ENCODE measurements at regions not wholly inside any gene's neighbourhood (a gene's known extent, or its start where the extent isn't known, plus 50 kb on each side); places are given as distances from the start of the nearest gene placed in this dataset.
A peak's percentile ranks its signal among the peaks of the same experiment; 100 is the strongest.

DNA sequence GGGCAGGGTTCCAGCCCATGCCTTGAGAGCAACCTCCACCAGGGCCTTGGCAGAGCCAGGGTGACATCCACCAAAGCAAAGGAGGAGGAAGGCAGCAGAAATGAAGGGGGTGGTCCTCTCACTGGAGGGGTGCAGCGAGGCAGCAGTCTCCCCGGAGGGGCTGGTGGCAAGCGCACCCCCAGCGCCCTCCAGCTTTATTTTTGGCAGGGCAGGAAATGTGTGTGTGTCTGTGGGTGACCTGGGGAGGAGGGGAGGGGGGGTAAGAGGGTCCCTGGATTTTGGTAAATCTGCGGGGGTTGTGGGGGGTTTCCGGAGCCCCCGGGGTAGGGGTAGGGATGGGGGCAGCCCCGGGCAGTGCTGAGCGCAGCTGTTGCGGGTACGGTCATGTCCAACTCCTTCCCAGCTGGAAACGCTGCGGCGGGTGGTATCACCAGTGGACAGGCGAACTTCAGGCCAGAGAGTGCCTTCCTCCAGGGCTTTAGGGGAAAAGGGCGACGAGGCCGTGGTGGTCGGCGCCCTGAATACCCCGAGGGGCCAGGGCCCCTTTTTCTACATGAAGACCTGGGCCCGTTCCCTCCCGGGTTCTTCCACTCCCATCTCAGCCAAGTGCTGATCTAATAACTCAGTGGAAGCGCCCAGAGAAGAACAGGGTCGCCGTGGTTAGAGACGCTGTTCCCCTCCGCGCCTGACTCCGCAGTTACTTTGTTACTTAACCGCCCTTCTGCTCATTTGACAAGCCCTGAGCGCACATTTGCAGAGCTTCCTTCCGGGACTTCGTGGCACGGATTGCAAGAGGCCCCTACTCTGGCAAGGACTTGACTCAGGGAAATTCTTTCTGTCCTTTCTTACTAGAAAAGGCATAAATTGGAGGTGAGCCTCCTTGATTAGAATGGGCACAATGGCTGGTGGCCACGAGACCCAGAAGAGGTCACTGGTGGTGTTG, 55.2 kb downstream of the FOS start:
- in situ Hi-C loops (cut with HindIII; ENCODE audit: low sequenced_read_pairs), result no loop called here

DNA sequence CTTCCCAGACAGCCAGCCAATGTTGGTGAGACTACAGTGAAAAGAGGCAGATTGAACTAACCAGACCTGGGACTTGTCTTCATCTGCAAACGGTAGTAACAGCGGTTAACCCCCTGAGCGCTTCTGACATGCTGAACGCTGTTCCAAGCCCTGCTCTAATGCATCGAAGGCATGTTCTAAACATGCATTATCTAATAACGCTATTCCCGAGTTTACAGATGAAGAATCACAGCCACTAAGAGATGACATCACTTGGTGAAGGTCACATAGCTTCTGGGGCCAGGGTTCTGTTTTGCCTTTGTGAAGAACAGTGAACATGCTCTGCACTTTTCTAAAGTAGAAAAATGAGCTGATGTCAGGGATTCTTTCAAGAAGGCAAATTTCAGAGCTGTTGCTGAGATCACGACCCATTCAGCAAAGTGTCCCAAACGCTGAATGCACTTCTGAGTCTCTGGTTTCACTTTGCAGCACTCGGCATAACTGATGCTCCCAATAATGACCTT, 56.0 kb downstream of the FOS start:
- in situ Hi-C loops (cut with HindIII; ENCODE audit: low sequenced_read_pairs), result no loop called here
- no peak for DNase-seq (ENCODE audit: low spot score)

More for the DNA sequence above, 55.2 kb downstream of the FOS start:
- no peak for DNase-seq (ENCODE audit: low spot score)

DNA sequence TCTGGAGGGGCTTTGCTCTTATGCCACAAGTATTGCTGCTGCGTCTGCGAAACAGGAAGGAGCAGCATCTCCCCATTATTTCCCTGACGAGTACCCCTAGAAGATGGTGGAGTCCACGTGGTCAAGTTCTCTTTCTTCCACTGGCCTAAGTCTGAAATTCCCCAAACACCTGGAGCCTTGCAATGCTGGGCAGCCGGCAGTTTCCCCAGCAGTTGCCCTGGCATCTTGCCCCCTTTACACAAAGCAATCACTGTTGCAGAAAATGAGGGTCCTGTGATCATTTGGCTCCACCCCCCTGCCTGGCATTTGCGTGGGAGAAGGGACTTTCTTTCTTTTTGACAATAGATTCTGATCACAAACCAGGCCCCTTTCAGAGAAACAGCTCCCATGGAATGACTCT, 56.9 kb downstream of the FOS start:
- peak; percentile 6 for DNase-seq (ENCODE audit: low spot score)
- in situ Hi-C loops (cut with HindIII; ENCODE audit: low sequenced_read_pairs), result no loop called here

DNA sequence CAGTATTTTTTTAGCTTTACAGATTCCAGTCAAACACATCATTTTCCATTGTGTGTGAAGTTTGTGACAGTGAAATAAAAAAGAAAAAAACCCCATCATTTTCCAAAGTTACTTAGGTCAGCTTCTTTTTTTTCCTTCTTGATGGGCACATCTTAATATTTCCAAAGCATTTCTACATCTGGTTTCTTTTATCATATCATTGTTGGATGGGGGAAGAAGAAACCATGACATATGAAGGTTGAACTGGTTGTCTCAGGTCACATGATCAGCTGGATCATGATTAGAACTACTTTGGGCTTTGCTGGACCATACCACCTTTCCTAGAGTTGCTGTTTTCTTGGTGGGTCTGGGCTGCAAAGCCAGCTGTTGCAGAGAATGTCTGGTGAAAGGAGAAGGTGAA, 59.8 kb downstream of the FOS start:
- in situ Hi-C loops (cut with HindIII; ENCODE audit: low sequenced_read_pairs), result no loop called here
- DNase-seq (ENCODE audit: low spot score), result no peak

DNA sequence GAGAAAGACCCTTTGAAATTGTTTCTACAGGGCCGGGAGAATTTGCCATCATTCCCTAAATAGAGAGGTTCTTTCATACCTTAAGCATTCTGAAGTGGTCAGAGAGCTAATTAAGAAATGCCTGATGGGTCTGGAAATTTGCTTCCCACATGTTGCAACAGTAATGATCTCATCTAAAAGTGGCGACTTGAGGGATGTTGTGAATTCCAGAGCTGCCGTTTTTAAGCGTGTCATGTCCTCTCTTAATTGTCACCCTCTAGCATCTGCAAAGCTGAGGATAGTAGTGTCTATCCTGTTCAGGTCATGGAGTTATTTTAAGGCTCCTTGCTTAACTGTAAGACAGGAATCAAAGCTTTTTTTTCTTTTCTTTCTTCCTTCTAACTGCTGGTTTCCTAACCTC, 60.4 kb downstream of the FOS start:
- in situ Hi-C loops (cut with HindIII; ENCODE audit: low sequenced_read_pairs), result no loop called here

DNA sequence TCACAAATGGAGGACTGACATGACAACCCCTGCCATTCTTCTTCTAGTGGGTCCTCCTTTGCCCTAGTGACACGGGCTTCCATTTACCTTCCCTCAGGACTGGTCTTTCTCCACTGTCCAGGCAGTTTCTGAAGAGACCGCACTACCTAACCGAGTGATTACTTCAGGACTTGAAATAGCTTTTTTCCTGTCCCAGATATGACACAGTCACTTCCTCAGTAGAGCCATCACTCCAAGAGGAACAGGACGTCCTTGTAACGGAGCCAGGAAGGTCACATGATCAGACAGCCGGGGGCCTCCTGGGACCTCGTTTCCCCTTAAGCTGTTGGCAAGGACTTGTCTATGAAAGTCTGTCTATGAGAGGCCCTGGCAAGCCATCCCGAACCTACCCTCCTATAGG, 62.3 kb downstream of the FOS start:
- DNase-seq (ENCODE audit: low spot score), result peak; percentile 29
- in situ Hi-C loops (cut with HindIII; ENCODE audit: low sequenced_read_pairs), result no loop called here

More for the DNA sequence above, 60.4 kb downstream of the FOS start:
- no peak for DNase-seq (ENCODE audit: low spot score)

DNA sequence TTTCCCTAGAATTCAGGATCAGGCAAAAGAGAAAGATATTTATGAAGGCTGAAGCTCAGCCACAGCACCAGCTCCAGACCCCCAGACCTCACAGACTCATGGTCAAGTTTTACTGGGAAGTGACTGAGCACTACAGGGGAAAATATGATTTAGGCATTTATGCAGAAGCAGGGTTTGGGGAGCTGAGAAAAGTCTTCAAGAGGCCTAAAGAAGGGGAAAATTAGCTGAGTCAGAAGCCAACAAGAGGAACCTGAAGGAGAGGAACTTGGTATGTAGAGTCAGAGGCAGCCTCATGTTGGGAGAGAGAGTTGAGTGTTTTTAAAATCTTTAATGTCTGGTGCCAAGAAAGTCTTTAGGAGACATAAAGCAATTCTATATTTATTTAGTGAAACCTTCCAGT, 63.0 kb downstream of the FOS start:
- in situ Hi-C loops (cut with HindIII; ENCODE audit: low sequenced_read_pairs), result no loop called here

DNA sequence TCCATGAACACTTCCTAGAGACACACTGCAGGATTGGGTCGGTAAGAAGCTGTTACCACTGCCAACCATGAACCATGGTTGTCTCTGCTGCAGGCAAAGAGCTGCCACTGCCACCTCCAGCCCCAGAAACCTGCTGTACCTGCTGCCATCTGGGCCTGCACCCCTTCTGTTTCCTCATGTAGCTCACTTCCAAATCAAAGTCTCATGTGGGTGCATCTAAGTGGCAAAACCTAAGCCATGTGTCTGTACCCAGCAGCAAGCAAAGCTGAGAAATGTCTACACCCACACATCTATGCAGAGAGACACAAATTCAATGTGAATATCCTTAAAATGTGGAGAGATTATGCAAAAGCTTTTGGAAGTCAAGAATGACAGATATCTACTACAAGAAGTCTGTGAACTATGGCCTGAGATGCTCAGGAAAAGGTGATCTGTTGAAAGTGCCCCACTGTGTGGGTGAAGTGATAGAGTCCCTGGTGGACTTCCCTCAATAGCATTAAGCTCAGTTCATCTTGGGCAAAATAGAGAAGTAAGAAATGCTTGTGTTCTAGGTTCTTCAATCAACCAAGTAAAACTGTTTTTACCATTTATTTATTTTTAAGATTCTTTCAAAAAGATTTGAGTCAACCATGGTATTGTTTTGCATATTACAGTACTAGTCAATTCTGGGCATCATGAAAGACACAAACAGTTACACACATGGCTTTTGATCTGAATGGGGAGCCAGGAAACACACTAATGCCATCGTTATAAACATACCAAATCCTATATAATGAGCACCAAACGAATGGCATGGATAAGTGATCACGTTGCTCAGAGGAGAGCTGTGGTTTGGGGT, 64.4 kb downstream of the FOS start:
- in situ Hi-C loops (cut with HindIII; ENCODE audit: low sequenced_read_pairs), result no loop called here
- DNase-seq (ENCODE audit: low spot score), result no peak

More for the DNA sequence above, 63.0 kb downstream of the FOS start:
- DNase-seq (ENCODE audit: low spot score), result no peak

DNA sequence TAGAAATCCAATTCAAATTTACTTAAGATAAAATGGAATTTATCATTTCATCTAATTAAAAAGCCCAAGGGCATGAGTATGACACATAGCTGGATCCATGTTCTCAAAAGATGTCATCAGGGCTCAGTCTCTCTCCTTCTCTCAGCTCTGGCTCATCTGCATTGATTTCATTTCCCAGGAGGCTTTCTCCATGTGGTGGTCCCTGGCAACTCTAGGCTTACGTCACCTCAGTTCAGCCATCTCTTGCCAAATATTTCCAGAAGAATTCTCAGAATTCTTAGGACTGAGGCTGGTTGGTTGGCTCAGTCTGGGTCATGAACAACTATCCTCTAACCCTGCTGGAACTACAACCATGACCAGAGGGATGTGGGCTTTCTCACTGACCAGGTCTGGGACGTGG, 65.3 kb downstream of the FOS start:
- DNase-seq (ENCODE audit: low spot score), result no peak
- in situ Hi-C loops (cut with HindIII; ENCODE audit: low sequenced_read_pairs), result no loop called here

DNA sequence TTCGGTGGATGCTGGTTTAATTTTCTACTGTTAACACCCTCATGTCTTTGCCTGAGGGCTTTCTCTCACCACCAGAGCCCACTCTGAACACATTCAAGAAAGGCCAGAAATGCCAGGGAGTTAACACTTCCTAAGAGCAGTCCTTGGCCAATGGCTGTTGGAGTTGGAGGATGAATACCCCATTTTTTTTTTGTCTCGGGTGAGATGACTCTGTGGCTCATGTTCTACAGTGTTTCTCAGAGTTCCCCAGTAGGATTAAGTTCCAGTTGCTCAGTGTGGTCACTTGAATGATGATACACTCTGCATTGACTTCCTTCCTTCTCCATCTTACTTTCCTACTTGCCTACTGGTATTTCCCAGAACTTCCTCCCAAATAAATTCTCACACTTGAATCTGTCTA, 65.8 kb downstream of the FOS start:
- in situ Hi-C loops (cut with HindIII; ENCODE audit: low sequenced_read_pairs), result no loop called here
- no peak for DNase-seq (ENCODE audit: low spot score)

DNA sequence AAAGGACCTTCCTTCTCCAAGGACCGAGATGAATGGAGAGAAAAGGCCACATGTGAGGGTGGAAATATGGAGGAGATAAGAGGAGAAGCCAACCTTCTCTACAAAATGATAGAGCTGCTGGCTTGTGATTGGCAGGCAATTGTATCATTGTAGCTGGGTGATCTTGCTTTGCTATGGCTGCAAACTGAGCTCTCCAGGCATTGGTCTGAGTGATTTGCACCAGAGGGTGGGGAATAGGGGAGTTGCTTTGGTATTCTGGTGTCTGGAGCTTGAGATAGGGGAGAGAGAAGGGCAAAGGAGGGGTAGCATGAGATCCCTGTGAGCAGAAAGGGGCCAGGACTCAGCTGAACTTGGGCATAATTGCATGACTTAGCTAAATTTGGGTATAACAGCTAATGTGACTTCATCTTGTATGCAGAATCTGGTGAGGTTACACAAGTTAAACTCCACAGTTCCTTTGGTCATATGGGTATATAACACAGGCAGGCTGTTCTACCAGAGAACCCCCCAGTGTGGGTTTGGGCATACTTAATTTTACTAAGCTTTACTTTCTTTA, 72.0 kb downstream of the FOS start:
- in situ Hi-C loops (cut with HindIII; ENCODE audit: low sequenced_read_pairs), result no loop called here
- DNase-seq (ENCODE audit: low spot score), result no peak

DNA sequence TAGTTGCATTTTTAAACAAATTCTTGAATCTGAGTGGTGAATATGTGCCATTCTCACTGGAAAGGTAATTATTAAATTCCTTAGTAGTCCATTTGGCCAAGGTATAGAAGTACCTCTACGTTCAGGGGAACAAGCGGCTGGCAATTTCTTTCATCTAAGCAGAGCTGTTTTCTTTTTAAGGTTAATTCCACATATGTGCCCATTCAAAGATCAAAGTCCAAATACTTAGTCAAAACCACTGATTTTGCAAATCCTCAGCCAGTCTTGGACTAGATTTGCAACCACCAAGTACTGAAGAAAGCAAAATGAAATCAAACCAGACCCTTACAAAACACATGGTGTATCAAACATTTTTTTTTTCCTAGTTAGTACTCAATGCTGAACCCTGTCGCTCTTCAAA, 68.7 kb upstream of the JDP2 start:
- in situ Hi-C loops (cut with HindIII; ENCODE audit: low sequenced_read_pairs), result no loop called here

DNA sequence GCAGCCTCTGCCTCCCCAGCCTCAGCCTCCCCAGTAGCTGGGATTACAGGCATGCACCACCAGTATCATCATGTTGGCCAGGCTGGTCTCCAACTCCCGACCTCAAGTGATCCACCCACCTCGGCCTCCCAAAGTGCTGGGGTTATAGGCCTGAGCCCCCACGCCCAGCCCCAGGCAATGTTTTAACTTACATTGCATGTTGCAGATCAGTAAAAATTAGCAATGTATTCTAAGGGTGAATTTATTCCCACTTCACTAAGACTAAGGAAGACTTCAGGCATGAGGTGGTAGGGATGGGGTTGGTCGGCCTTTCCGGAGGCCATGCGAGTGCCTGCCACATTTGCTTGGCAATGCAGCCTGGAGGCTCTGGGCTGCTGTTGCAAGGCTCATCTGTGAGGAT, 66.8 kb upstream of the JDP2 start:
- in situ Hi-C loops (cut with HindIII; ENCODE audit: low sequenced_read_pairs), result no loop called here
- no peak for DNase-seq (ENCODE audit: low spot score)

More for the DNA sequence above, 68.7 kb upstream of the JDP2 start:
- DNase-seq (ENCODE audit: low spot score), result no peak

DNA sequence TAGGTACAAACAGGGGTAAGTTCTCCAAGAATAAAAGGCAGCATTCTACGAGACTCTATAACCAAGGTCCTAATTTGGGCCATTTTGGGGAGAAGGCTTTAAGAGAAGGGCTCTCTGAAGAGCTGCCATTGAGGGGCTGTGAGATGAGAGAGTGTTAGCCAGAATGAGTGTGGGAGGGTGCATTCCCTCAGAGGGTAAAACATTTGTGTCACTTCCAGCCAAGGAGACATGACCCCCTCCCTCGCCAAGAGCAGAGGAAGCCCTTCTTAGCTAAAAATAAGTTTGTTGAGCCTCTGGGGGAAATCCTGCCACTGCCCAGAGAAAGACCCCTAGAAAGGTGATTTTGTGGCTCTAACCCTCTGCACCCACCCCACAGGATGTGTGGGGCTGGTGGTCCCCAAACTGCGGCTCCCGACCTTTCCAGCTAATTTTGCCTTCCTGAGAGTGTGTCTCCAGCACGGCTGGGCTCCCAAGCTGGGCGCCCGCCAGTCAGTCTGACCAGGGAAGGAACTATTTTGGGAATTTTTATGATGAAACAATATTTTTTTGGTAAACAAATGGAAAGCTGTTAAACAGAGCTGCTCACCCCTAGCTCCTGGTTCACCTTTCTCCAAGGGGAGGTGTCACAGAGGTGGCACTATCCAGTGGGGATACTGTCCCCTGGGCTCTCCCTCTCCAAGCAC, 65.9 kb upstream of the JDP2 start:
- in situ Hi-C loops (cut with HindIII; ENCODE audit: low sequenced_read_pairs), result no loop called here
- DNase-seq (ENCODE audit: low spot score), result no peak

DNA sequence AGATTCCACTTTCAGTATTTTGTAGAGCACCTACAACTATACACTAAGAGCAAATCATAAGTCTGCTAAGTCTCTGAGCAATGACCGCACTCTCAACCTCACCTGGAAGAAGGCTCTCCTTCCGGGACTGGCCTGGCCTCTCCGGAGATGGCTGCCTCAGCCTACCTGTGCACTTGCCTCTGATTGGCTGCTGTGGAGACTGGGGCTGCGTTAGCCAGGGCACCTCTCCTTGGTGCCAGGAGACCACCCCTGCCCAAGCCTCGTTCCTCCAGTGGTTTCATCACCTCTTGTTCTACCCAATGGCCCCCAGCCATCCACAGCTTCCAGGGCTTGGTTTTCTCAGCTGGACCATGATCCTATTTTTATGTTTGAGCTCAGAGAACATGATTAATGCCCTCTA, 64.7 kb upstream of the JDP2 start:
- no peak for DNase-seq (ENCODE audit: low spot score)

DNA sequence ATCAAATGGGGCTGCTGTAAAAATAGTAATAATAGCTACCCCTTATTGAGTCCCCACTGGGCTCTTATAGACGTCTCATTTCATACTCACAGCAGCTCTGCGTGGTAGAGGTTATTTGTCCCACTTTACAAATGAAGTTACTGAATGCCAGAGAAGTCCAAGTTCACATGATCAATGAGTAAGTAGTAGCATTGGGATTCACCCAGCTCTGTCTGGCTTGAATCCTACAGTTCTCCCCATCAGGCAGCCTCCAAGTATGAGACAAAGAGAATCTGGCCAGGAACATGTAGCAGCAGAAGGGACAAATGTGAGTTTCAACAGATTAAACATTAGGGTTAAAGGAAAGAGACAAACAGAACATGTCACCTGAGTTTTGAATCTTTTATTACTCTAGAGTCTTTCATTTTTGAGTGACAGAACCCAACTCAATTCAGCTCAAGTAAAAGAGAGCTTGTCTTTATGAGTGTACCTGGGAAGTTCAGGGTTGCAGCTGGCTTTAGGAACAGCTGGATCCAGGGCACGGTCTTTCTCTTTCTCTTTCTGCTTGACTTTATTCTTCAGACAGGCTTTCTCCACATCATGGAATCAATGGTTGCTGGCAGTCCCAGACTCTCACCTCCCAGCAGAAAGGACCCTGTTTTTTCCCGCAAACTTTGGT, 64.1 kb upstream of the JDP2 start:
- DNase-seq (ENCODE audit: low spot score), result no peak
- in situ Hi-C loops (cut with HindIII; ENCODE audit: low sequenced_read_pairs), result no loop called here

More for the DNA sequence above, 64.7 kb upstream of the JDP2 start:
- in situ Hi-C loops (cut with HindIII; ENCODE audit: low sequenced_read_pairs), result no loop called here

DNA sequence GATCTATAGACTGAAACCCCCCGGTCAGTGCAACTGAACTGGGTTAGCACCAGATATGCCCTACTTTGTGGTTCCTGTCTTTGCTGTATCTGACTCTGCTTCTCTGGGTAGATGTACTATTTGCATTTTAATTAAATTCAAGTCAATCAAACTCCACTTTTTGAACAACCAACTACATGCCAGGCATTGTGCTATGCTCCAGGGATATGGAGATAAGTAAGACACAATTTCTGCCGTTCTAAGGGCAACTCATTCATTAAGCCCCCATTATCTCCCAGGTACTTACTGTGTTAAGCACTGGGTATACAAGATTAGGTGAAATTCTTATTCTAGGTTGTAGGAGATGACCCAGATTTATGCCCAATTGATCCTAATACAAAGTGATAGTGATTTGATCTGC, 62.7 kb upstream of the JDP2 start:
- no peak for DNase-seq (ENCODE audit: low spot score)
- in situ Hi-C loops (cut with HindIII; ENCODE audit: low sequenced_read_pairs), result no loop called here

DNA sequence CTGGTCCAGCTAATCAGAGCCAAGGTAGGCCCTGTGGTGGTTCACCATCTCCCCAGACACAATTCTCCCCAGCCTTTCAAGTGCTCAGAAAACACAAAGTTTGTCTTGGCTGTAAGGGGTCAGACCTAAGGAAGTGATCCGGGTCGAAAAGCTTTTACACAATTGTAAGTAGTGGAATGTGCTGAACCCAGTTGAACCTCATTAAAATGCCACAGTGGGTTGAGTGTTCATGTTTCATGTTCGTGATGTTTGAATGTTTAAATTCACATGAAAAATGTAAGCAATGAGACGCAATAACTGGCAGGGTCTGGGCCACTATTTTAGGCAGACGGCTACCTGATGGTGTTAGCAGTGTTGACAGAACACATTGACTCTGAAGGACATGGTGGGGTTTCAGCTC, 60.9 kb upstream of the JDP2 start:
- in situ Hi-C loops (cut with HindIII; ENCODE audit: low sequenced_read_pairs), result no loop called here
- DNase-seq (ENCODE audit: low spot score), result no peak

DNA sequence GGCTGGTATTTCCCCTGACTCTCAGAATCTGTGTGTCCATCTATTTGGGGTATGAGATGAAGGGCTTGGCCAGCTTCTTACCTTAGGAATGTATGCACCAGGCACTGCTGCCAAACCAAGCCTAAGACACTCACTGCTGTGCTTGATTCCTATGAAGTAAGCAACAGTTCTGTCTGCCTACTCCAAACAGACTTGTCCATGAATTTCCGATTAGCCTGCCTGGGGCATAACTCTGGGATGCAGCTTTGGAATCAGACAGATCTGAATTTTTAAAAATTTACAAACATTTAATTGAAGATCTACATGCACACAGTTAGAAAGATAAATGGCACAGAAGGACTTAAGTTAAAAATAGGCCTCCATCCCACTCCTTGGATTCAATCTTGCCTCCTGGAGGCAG, 59.5 kb upstream of the JDP2 start:
- DNase-seq (ENCODE audit: low spot score), result no peak
- in situ Hi-C loops (cut with HindIII; ENCODE audit: low sequenced_read_pairs), result no loop called here

All from G401 (cell line).